ENCODE measurements at regions not wholly inside any gene's neighbourhood (a gene's known extent, or its start where the extent isn't known, plus 50 kb on each side); places are given as distances from the start of the nearest gene placed in this dataset.

GRCh38 chr17:34692920-34693319 is 113.5 kb downstream of the TMEM132E start:
- TF ChIP-seq CTCF (IDR thresholded peaks at IDR 0.05) (no peak), POLR2A (IDR thresholded peaks at IDR 0.05) (no peak)

Measured in thyroid gland (tissue), 4 donors.